ENCODE measurements at regions not wholly inside any gene's neighbourhood (a gene's known extent, or its start where the extent isn't known, plus 50 kb on each side); places are given as distances from the start of the nearest gene placed in this dataset.

DNA sequence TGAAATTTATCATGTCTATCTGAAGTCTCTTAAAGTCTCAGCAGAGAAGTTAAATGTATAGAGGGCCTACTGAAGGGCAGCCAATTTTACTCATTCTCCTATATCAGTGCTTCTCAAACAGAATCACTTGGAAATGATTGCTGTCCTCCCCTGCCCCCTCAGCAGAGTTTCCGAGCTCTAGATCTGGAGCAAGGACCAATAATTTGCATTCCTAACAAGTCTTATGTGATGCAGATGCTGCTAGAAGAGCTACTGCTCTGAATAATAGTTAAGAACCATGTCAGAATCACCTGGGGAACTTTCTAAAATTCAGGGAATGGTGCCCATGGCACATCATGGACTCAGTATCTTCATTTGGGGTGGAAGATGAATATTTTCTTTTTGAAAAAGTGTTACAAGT lies 105.6 kb upstream of the EPHA4 start:
- TF ChIP-seq FOXM1 (IDR thresholded peaks at IDR 0.05; ENCODE audit: borderline replicate concordance) (no peak), BHLHE40 (IDR thresholded peaks at IDR 0.05; ENCODE audit: borderline replicate concordance) (no peak), FOXA1 (IDR thresholded peaks at IDR 0.05) (no peak), LEF1 (IDR thresholded peaks at IDR 0.05; ENCODE audit: borderline replicate concordance) (no peak), ARNT (IDR thresholded peaks at IDR 0.05) (no peak), CTBP1 (IDR thresholded peaks at IDR 0.05; ENCODE audit: borderline replicate concordance) (no peak), ELF4 (IDR thresholded peaks at IDR 0.05) (no peak), FOXK2 (IDR thresholded peaks at IDR 0.05) (no peak), PKNOX1 (IDR thresholded peaks at IDR 0.05) (no peak)
